MM.1S (cell line): ENCODE measurements at regions not wholly inside any gene's neighbourhood (a gene's known extent, or its start where the extent isn't known, plus 50 kb on each side); places are given as distances from the start of the nearest gene placed in this dataset.

Experiments used
- DNase-seq: peaks from one replicate; pipeline ENCODE4 v3.0.0-alpha.2; 2015
- H2AFZ ChIP-seq: fragments of 300-600 bp; sonication (generic); 2 replicates; pipeline ENCODE4 v1.6.0; 2016; ENCODE audit warnings: antibody characterized with exemption, low read length
- H3F3A ChIP-seq: fragments of 300-600 bp; sonication (generic); 2 replicates; pipeline ENCODE4 v1.6.1; 2016; ENCODE audit warnings: mild to moderate bottlenecking, antibody characterized with exemption, low read length, moderate library complexity, mixed read lengths; ENCODE audit not compliant: insufficient read depth
- H3K27ac ChIP-seq: fragments of 300-600 bp; sonication (generic); 2 replicates; pipeline ENCODE4 v1.5.1; 2016; ENCODE audit warnings: mild to moderate bottlenecking, low read length
- H3K27me3 ChIP-seq: fragments of 300-600 bp; sonication (generic); replicated peaks from 2 replicates; pipeline ENCODE4 v1.6.0; 2016; ENCODE audit warnings: low read length; ENCODE audit not compliant: insufficient read depth
- H3K36me3 ChIP-seq: fragments of 300-600 bp; sonication (generic); replicated peaks from 2 replicates; pipeline ENCODE4 v1.6.1; 2016; ENCODE audit warnings: mild to moderate bottlenecking, low read length, mixed read lengths; ENCODE audit not compliant: insufficient read depth
- H3K4me1 ChIP-seq: fragments of 300-600 bp; sonication (generic); 2 replicates; pipeline ENCODE4 v1.6.1; 2016; ENCODE audit warnings: low read length, mixed read lengths
- H3K4me2 ChIP-seq: fragments of 300-600 bp; sonication (generic); 2 replicates; pipeline ENCODE4 v1.6.0; 2016; ENCODE audit warnings: low read depth, low read length
- H3K4me3 ChIP-seq: fragments of 300-600 bp; sonication (generic); 2 replicates; pipeline ENCODE4 v1.5.1; 2016; ENCODE audit warnings: low read length, mixed read lengths
- H3K79me2 ChIP-seq: fragments of 300-600 bp; sonication (generic); 2 replicates; pipeline ENCODE4 v1.6.1; 2016; ENCODE audit warnings: mixed run types, low read length, mixed read lengths
- H3K9ac ChIP-seq: fragments of 300-600 bp; sonication (generic); 2 replicates; pipeline ENCODE4 v1.6.1; 2016; ENCODE audit warnings: low read length, mixed read lengths
- H3K9me2 ChIP-seq: fragments of 300-600 bp; sonication (generic); replicated peaks from 2 replicates; pipeline ENCODE4 v1.6.1; 2016; ENCODE audit warnings: mild to moderate bottlenecking, low read length, mixed read lengths; ENCODE audit not compliant: insufficient read depth
- H3K9me3 ChIP-seq: fragments of 300-600 bp; sonication (generic); replicated peaks from 2 replicates; pipeline ENCODE4 v1.6.1; 2016; ENCODE audit warnings: mild to moderate bottlenecking, low read length, mixed read lengths; ENCODE audit not compliant: insufficient read depth
- H4K20me1 ChIP-seq: fragments of 300-600 bp; sonication (generic); 2 replicates; pipeline ENCODE4 v1.6.1; 2016; ENCODE audit warnings: mild to moderate bottlenecking, low read length, moderate library complexity, mixed read lengths; ENCODE audit not compliant: insufficient read depth
- EZH2 ChIP-seq: fragments of 300-600 bp; sonication (generic); optimal IDR thresholded peaks from 2 replicates; pipeline ENCODE3; 2017; ENCODE audit warnings: low read depth, mild to moderate bottlenecking, antibody characterized with exemption, low read length, mixed read lengths
- EZH2phosphoT487 ChIP-seq: fragments of 300-600 bp; sonication (generic); IDR thresholded peaks from 2 replicates; pipeline ENCODE4 v1.6.1; 2018; ENCODE audit warnings: antibody characterized with exemption, low read length
- TF ChIP-seq, protein P1 (sequence below): fragments of 300-600 bp; sonication (generic); IDR thresholded peaks from 2 replicates; pipeline ENCODE4 v1.5.1; 2016; ENCODE audit warnings: antibody characterized with exemption, low read length, mixed read lengths

- DNase-seq = no peak
- Histone ChIP-seq H3K4me3 (no peak overlapping the region), H3F3A (no peaks in the 10 kb centered on the region), H3K4me2 (no peak overlapping the region), H3K9me2 (no peaks in the 10 kb centered on the region), H3K27ac (no peak overlapping the region), H3K9me3 (no peaks in the 10 kb centered on the region), H3K36me3 (no peaks in the 10 kb centered on the region), H3K27me3 (no peaks in the 10 kb centered on the region), H2AFZ (no peak overlapping the region), H3K79me2 (no peaks in the 10 kb centered on the region), H3K9ac (no peak overlapping the region), H3K4me1 (no peaks in the 10 kb centered on the region), H4K20me1 (no peaks in the 10 kb centered on the region)
- TF ChIP-seq EZH2phosphoT487 (no peak), EZH2 (no peak)
- TF ChIP-seq, protein P1, sequence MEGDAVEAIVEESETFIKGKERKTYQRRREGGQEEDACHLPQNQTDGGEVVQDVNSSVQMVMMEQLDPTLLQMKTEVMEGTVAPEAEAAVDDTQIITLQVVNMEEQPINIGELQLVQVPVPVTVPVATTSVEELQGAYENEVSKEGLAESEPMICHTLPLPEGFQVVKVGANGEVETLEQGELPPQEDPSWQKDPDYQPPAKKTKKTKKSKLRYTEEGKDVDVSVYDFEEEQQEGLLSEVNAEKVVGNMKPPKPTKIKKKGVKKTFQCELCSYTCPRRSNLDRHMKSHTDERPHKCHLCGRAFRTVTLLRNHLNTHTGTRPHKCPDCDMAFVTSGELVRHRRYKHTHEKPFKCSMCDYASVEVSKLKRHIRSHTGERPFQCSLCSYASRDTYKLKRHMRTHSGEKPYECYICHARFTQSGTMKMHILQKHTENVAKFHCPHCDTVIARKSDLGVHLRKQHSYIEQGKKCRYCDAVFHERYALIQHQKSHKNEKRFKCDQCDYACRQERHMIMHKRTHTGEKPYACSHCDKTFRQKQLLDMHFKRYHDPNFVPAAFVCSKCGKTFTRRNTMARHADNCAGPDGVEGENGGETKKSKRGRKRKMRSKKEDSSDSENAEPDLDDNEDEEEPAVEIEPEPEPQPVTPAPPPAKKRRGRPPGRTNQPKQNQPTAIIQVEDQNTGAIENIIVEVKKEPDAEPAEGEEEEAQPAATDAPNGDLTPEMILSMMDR = no peak
Measured at GRCh38 chr16:54589326-54589725, 302.7 kb upstream of the IRX3 start.

DNA sequence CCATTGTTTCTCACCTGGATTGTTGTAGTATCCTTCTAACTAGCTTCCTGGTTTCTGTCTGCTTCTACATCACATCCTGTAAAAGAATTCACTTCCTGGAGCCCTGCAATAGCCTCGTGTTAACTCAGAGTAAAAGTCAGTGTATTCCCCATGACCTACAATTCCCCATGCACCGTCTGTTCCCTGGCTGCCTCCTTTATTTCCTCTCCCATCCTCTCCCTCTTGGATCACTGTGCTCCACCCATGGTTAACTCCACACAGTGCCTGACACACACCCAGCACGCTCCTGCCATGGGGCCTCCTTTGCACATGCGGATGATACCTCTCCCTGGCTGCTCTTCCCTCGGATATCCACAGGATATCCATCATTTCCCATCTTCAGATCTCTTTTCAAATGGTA, 301.4 kb upstream of the IRX3 start:
- Histone ChIP-seq H3K4me3 (no peak overlapping the region), H3K9me2 (no peaks in the 10 kb centered on the region), H3K27me3 (no peaks in the 10 kb centered on the region), H2AFZ (no peak overlapping the region), H3K79me2 (no peaks in the 10 kb centered on the region), H3K27ac (no peak overlapping the region), H3K36me3 (no peaks in the 10 kb centered on the region), H3K4me1 (no peaks in the 10 kb centered on the region), H3K9ac (no peak overlapping the region), H3K9me3 (no peaks in the 10 kb centered on the region), H4K20me1 (no peaks in the 10 kb centered on the region), H3F3A (no peaks in the 10 kb centered on the region), H3K4me2 (no peak overlapping the region)
- TF ChIP-seq EZH2 = no peak
- no peak for TF ChIP-seq EZH2phosphoT487
- TF ChIP-seq, protein P1 = no peak
- DNase-seq = no peak

GRCh38 chr16:54587176-54587515, 300.6 kb upstream of the IRX3 start:
- Histone ChIP-seq H3K36me3 (no peaks in the 10 kb centered on the region), H3K27ac (no peak overlapping the region), H3K27me3 (no peaks in the 10 kb centered on the region)

More at GRCh38 chr16:54587176-54587515, 300.6 kb upstream of the IRX3 start:
- no peak overlapping the region for H3K9ac ChIP-seq
- no peaks in the 10 kb centered on the region for H3K4me1 ChIP-seq
- no peaks in the 10 kb centered on the region for H3F3A ChIP-seq
- H3K9me2 ChIP-seq = no peaks in the 10 kb centered on the region
- no peaks in the 10 kb centered on the region for H3K79me2 ChIP-seq
- no peaks in the 10 kb centered on the region for H3K9me3 ChIP-seq
- TF ChIP-seq EZH2phosphoT487 (no peak), EZH2 (no peak)
- TF ChIP-seq, protein P1 = no peak
- H4K20me1 ChIP-seq = no peaks in the 10 kb centered on the region
- H3K4me3 ChIP-seq = no peak overlapping the region
- H3K4me2 ChIP-seq = no peak overlapping the region
- DNase-seq = no peak
- no peak overlapping the region for H2AFZ ChIP-seq
